GM23338 (cell line): ENCODE measurements at regions not wholly inside any gene's neighbourhood (a gene's known extent, or its start where the extent isn't known, plus 50 kb on each side); places are given as distances from the start of the nearest gene placed in this dataset.

Source experiments
- ATAC-seq: fragments of 200-7000 bp; cut with Tn5 transposase; 3 replicates; pipeline ENCODE4 v1.9.1; 2020
- DNase-seq: peaks from one replicate; pipeline ENCODE4 v3.0.0-alpha.2; 2015; ENCODE audit warnings: low spot score
- H2AFZ ChIP-seq: fragments of 200-600 bp; sonication (generic); 2 replicates; pipeline ENCODE4 v1.8.0; 2016; ENCODE audit warnings: antibody characterized with exemption, mild to moderate bottlenecking, moderate library complexity
- H3F3A ChIP-seq: fragments of 200-600 bp; sonication (generic); replicated peaks from 2 replicates; pipeline ENCODE4 v1.8.0; 2017; ENCODE audit warnings: antibody characterized with exemption, mixed run types, low read depth
- H3K27ac ChIP-seq: fragments of 200-600 bp; sonication (generic); 2 replicates; pipeline ENCODE4 v1.6.1; 2016; ENCODE audit warnings: low read depth
- H3K27me3 ChIP-seq: fragments of 200-600 bp; sonication (generic); 2 replicates; pipeline ENCODE4 v1.8.0; 2016; ENCODE audit warnings: mild to moderate bottlenecking, mixed run types, moderate library complexity; ENCODE audit not compliant: insufficient read depth
- H3K36me3 ChIP-seq: fragments of 200-600 bp; sonication (generic); 2 replicates; pipeline ENCODE4 v1.8.0; 2016; ENCODE audit warnings: mild to moderate bottlenecking; ENCODE audit not compliant: insufficient read depth
- H3K4me1 ChIP-seq: fragments of 200-600 bp; sonication (generic); 2 replicates; pipeline ENCODE4 v1.8.0; 2016; ENCODE audit warnings: mild to moderate bottlenecking, moderate library complexity; ENCODE audit not compliant: insufficient read depth
- H3K4me2 ChIP-seq: fragments of 200-600 bp; sonication (generic); 2 replicates; pipeline ENCODE4 v1.7.1; 2017; ENCODE audit warnings: mixed run types
- H3K4me3 ChIP-seq: fragments of 200-600 bp; sonication (generic); 2 replicates; pipeline ENCODE4 v1.6.1; 2016; ENCODE audit warnings: mixed run types
- H3K79me2 ChIP-seq: fragments of 200-600 bp; sonication (generic); replicated peaks from 2 replicates; pipeline ENCODE4 v1.8.0; 2017; ENCODE audit warnings: mild to moderate bottlenecking; ENCODE audit not compliant: insufficient read depth
- H3K9me2 ChIP-seq: fragments of 200-600 bp; sonication (generic); 2 replicates; pipeline ENCODE4 v1.8.0; 2017; ENCODE audit not compliant: insufficient read depth
- H4K20me1 ChIP-seq: fragments of 200-600 bp; sonication (generic); replicated peaks from 2 replicates; pipeline ENCODE4 v1.8.0; 2017; ENCODE audit warnings: mild to moderate bottlenecking; ENCODE audit not compliant: insufficient read depth
- H3K27ac Mint-ChIP-seq: 2 replicates; pipeline ENCODE4 v1.8.0; 2020; ENCODE audit warnings: inconsistent platforms, mild to moderate bottlenecking, moderate library complexity, mixed read lengths
- H3K27me3 Mint-ChIP-seq: 3 replicates; pipeline ENCODE4 v1.8.0; 2022; ENCODE audit warnings: low read depth, mild to moderate bottlenecking, moderate library complexity, mixed read lengths, inconsistent platforms; ENCODE audit not compliant: insufficient read depth, poor library complexity
- H3K36me3 Mint-ChIP-seq: 3 replicates; pipeline ENCODE4 v1.8.0; 2021; ENCODE audit warnings: low read depth, mild to moderate bottlenecking, inconsistent platforms, moderate library complexity, mixed read lengths
- H3K4me1 Mint-ChIP-seq: 3 replicates; pipeline ENCODE4 v1.8.0; 2020; ENCODE audit warnings: mild to moderate bottlenecking, inconsistent platforms, mixed read lengths
- H3K4me3 Mint-ChIP-seq: 3 replicates; pipeline ENCODE4 v1.8.0; 2021; ENCODE audit warnings: moderate library complexity, mild to moderate bottlenecking, inconsistent platforms, mixed read lengths
- H3K9me3 Mint-ChIP-seq: 3 replicates; pipeline ENCODE4 v1.8.0; 2020; ENCODE audit warnings: moderate library complexity, mild to moderate bottlenecking, inconsistent platforms, mixed read lengths
- CREB1 ChIP-seq: fragments of 250-450 bp; sonication (Bioruptor Pico); IDR thresholded peaks from 2 replicates; pipeline ENCODE4 v1.5.0; 2020; ENCODE audit warnings: low read depth, mild to moderate bottlenecking, moderate library complexity
- ETS1 ChIP-seq: IDR thresholded peaks from 2 replicates; pipeline ENCODE4 v1.6.1; 2016; ENCODE audit warnings: antibody characterized with exemption
- EZH2 ChIP-seq: fragments of 200-600 bp; sonication (generic); IDR thresholded peaks from one replicate; pipeline ENCODE4 v1.8.0; 2017; ENCODE audit warnings: antibody characterized with exemption, mild to moderate bottlenecking, low read depth; ENCODE audit not compliant: unreplicated experiment
- EZH2phosphoT487 ChIP-seq: fragments of 200-600 bp; sonication (generic); IDR thresholded peaks from one replicate; pipeline ENCODE4 v1.8.1; 2018; ENCODE audit warnings: antibody characterized with exemption; ENCODE audit not compliant: unreplicated experiment
- JUNB ChIP-seq: IDR thresholded peaks from one replicate; pipeline ENCODE4 v1.6.1; 2016; ENCODE audit warnings: antibody characterized with exemption; ENCODE audit not compliant: unreplicated experiment
- POLR2AphosphoS5 ChIP-seq: IDR thresholded peaks from 2 replicates; pipeline ENCODE4 v1.6.1; 2016; ENCODE audit warnings: antibody characterized with exemption, low read depth
- STAT1 ChIP-seq: IDR thresholded peaks from one replicate; pipeline ENCODE4 v1.6.1; 2016; ENCODE audit warnings: antibody characterized with exemption; ENCODE audit not compliant: unreplicated experiment
- ZNF114 ChIP-seq: fragments of 250-450 bp; sonication (Bioruptor Pico); IDR thresholded peaks from 2 replicates; pipeline ENCODE4 v1.5.0; 2020; ENCODE audit warnings: mild to moderate bottlenecking, moderate library complexity
- ZNF331 ChIP-seq: fragments of 250-450 bp; sonication (Bioruptor Pico); IDR thresholded peaks from 2 replicates; pipeline ENCODE4 v1.5.0; 2020; ENCODE audit warnings: low read depth, mild to moderate bottlenecking, moderate library complexity
- TF ChIP-seq, protein P1 (sequence below): IDR thresholded peaks from one replicate; pipeline ENCODE4 v1.6.1; 2018; ENCODE audit warnings: antibody characterized with exemption; ENCODE audit not compliant: unreplicated experiment
- TF ChIP-seq, protein P2 (sequence below): fragments of 250-450 bp; sonication (Bioruptor Pico); IDR thresholded peaks from 2 replicates; pipeline ENCODE4 v1.5.0; 2020; ENCODE audit warnings: mild to moderate bottlenecking, moderate library complexity

- Histone ChIP-seq H3F3A (no peaks in the 10 kb centered on the region), H3K36me3 (no peaks in the 10 kb centered on the region), H3K27ac (no peak overlapping the region), H3K4me1 (no peaks in the 10 kb centered on the region), H3K9me2 (peaks cover 7% of the 10 kb centered on the region; the same call in 1 of the 2 replicates), H2AFZ (no peak overlapping the region), H3K4me2 (no peak overlapping the region), H3K4me3 (no peak overlapping the region), H3K79me2 (no peaks in the 10 kb centered on the region), H4K20me1 (no peaks in the 10 kb centered on the region), H3K27me3 (no peaks in the 10 kb centered on the region)
- Mint-ChIP-seq H3K27me3 (peaks cover 2% of the 10 kb centered on the region), H3K4me1 (no peaks in the 10 kb centered on the region), H3K36me3 (peaks cover 8% of the 10 kb centered on the region; the same call in 2 of the 3 replicates), H3K4me3 (no peak overlapping the region), H3K27ac (no peak overlapping the region), H3K9me3 (peaks cover 8% of the 10 kb centered on the region)
- TF ChIP-seq POLR2AphosphoS5 (no peak), EZH2phosphoT487 (no peak), EZH2 (no peak), STAT1 (no peak), CREB1 (CRISPR knock-in tag) (no peak), ETS1 (no peak), ZNF331 (no peak), JUNB (no peak), ZNF114 (CRISPR knock-in tag) (no peak)
- TF ChIP-seq, protein P1, sequence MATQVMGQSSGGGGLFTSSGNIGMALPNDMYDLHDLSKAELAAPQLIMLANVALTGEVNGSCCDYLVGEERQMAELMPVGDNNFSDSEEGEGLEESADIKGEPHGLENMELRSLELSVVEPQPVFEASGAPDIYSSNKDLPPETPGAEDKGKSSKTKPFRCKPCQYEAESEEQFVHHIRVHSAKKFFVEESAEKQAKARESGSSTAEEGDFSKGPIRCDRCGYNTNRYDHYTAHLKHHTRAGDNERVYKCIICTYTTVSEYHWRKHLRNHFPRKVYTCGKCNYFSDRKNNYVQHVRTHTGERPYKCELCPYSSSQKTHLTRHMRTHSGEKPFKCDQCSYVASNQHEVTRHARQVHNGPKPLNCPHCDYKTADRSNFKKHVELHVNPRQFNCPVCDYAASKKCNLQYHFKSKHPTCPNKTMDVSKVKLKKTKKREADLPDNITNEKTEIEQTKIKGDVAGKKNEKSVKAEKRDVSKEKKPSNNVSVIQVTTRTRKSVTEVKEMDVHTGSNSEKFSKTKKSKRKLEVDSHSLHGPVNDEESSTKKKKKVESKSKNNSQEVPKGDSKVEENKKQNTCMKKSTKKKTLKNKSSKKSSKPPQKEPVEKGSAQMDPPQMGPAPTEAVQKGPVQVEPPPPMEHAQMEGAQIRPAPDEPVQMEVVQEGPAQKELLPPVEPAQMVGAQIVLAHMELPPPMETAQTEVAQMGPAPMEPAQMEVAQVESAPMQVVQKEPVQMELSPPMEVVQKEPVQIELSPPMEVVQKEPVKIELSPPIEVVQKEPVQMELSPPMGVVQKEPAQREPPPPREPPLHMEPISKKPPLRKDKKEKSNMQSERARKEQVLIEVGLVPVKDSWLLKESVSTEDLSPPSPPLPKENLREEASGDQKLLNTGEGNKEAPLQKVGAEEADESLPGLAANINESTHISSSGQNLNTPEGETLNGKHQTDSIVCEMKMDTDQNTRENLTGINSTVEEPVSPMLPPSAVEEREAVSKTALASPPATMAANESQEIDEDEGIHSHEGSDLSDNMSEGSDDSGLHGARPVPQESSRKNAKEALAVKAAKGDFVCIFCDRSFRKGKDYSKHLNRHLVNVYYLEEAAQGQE = no peak
- TF ChIP-seq, protein P2, sequence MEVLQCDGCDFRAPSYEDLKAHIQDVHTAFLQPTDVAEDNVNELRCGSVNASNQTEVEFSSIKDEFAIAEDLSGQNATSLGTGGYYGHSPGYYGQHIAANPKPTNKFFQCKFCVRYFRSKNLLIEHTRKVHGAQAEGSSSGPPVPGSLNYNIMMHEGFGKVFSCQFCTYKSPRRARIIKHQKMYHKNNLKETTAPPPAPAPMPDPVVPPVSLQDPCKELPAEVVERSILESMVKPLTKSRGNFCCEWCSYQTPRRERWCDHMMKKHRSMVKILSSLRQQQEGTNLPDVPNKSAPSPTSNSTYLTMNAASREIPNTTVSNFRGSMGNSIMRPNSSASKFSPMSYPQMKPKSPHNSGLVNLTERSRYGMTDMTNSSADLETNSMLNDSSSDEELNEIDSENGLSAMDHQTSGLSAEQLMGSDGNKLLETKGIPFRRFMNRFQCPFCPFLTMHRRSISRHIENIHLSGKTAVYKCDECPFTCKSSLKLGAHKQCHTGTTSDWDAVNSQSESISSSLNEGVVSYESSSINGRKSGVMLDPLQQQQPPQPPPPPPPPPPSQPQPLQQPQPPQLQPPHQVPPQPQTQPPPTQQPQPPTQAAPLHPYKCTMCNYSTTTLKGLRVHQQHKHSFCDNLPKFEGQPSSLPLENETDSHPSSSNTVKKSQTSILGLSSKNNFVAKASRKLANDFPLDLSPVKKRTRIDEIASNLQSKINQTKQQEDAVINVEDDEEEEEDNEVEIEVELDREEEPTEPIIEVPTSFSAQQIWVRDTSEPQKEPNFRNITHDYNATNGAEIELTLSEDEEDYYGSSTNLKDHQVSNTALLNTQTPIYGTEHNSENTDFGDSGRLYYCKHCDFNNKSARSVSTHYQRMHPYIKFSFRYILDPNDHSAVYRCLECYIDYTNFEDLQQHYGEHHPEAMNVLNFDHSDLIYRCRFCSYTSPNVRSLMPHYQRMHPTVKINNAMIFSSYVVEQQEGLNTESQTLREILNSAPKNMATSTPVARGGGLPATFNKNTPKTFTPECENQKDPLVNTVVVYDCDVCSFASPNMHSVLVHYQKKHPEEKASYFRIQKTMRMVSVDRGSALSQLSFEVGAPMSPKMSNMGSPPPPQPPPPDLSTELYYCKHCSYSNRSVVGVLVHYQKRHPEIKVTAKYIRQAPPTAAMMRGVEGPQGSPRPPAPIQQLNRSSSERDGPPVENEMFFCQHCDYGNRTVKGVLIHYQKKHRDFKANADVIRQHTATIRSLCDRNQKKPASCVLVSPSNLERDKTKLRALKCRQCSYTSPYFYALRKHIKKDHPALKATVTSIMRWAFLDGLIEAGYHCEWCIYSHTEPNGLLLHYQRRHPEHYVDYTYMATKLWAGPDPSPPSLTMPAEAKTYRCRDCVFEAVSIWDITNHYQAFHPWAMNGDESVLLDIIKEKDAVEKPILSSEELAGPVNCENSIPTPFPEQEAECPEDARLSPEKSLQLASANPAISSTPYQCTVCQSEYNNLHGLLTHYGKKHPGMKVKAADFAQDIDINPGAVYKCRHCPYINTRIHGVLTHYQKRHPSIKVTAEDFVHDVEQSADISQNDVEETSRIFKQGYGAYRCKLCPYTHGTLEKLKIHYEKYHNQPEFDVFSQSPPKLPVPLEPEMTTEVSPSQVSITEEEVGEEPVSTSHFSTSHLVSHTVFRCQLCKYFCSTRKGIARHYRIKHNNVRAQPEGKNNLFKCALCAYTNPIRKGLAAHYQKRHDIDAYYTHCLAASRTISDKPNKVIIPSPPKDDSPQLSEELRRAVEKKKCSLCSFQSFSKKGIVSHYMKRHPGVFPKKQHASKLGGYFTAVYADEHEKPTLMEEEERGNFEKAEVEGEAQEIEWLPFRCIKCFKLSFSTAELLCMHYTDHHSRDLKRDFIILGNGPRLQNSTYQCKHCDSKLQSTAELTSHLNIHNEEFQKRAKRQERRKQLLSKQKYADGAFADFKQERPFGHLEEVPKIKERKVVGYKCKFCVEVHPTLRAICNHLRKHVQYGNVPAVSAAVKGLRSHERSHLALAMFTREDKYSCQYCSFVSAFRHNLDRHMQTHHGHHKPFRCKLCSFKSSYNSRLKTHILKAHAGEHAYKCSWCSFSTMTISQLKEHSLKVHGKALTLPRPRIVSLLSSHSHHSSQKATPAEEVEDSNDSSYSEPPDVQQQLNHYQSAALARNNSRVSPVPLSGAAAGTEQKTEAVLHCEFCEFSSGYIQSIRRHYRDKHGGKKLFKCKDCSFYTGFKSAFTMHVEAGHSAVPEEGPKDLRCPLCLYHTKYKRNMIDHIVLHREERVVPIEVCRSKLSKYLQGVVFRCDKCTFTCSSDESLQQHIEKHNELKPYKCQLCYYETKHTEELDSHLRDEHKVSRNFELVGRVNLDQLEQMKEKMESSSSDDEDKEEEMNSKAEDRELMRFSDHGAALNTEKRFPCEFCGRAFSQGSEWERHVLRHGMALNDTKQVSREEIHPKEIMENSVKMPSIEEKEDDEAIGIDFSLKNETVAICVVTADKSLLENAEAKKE = no peak
- DNase-seq (no peak), ATAC-seq (no peak)
These were observed 233.1 kb downstream of the FAT4 start for GRCh38 chr4:125547836-125548235.
